Fibroblast of lung (primary cell): ENCODE measurements at regions not wholly inside any gene's neighbourhood (a gene's known extent, or its start where the extent isn't known, plus 50 kb on each side); places are given as distances from the start of the nearest gene placed in this dataset.

ENCODE experiments used
- CTCF ChIP-seq, 2 donors: IDR thresholded peaks in 1 of 2; conservative IDR thresholded peaks in 1 of 2; 1 replicate in 1 of 2; 2 replicates in 1 of 2; pipeline ENCODE4 v1.5.1; 2011 to 2012; ENCODE audit warnings: low read length in 2 of 2, control low read depth in 1 of 2, inconsistent platforms in 1 of 2, low read depth in 1 of 2, mild to moderate bottlenecking in 1 of 2
- EZH2 ChIP-seq: IDR thresholded peaks from 2 replicates; pipeline ENCODE4 v1.5.1; 2012; ENCODE audit warnings: low read length, control low read depth, mild to moderate bottlenecking; ENCODE audit errors: missing control alignments

GRCh38 chr2:216970359-216970915 lies 110.6 kb upstream of the TNP1 start:
- TF ChIP-seq CTCF (conservative IDR thresholded peaks at IDR 0.05 in 1 of 2, IDR thresholded peaks at IDR 0.05 in 1 of 2; ENCODE audit: low read depth in 1 of 2, low read length in 2 of 2) (no peak), EZH2 (no peak)
